ENCODE measurements at regions not wholly inside any gene's neighbourhood (a gene's known extent, or its start where the extent isn't known, plus 50 kb on each side); places are given as distances from the start of the nearest gene placed in this dataset.

DNA sequence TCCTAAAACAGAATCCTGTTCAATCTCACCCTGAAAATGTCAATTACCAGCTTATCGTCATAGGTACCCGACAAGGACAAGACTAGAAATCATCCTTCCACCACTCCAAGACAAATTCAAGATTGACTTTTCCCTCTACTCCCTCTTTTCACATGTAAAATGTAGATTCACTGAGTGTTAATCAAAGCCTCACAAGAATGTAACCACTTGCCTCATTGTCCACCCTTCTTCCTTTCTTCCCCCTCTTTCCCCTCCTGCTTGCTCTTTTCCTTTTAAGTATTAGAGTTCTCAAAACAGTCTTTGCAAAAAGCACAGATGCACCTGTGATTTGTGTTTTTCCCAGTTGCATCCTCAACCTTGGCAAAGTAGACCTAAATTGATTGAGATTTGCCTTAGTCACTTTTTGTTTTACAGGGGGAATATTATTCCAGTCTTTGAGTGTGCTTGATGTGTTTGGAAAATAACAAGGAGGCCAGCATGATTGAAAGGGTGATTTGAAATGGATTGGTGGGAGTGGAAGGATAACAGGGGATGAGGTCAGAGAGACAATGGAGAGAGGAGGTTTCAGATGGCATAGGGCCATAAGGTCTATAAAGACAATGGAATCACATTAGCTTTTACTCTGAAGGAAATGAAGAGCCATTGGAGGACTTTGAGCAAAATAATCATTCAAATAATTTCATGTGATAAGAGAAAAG lies 231.3 kb upstream of the TYRP1 start:
- DNase-seq = no peak

DNA sequence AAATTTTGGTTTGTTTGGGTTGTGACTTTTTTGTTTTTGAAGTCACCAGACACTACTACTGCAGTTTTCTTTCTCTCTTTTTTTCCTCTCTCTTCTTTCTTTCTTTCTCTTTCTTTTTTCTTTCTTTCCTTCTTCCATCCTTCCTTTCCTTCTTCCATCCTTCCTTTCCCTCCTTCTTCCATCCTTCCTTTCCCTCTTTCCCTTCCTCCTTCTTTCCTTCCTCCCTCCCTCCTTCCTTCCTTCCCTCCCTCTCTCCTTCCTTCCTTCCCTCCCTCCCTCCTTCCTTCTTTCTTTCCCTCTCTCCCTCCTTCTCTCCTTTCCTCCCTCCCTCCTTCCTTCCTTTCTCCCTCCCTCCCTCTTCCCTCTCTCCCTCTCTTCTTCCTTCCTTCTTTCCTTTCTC lies 230.3 kb upstream of the TYRP1 start:
- no peak for DNase-seq

DNA sequence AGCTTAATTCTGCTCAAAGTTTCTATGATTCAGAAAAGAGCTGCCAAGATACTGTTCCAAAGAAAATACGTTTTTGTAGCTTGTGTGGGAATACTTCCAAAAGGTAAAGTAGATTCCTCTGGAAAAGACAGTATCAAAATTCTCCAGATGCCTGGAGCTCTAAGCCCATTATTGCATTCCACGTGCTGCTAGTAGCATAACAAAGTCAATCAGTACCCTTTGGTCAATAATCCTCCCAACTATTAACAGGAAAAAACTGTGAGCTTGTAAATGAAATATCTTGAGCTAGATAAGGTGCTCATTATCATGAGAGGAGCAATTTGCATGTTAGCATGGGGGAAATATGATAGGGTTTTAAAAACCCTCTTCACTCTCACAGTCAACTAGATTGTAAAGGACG lies 229.5 kb upstream of the TYRP1 start:
- no peak for DNase-seq

DNA sequence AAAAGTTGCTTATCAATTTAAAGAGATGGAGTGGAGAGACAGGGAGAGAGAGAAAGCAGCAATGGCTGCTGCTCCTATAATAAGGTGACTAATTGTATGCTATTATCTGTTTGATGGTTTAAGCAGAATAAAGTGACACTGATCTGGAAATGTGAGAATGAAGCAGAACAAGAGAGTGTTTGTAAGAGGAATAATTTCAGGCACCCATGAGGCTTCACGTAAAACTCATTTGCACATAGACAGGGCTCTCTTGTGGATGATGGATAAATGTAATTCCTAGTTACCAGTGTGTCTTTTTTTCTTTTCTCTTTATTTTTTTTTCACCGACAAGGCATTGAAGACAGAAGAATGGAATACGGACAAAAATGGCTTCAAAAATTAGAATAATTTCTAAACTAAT lies 228.8 kb upstream of the TYRP1 start:
- DNase-seq = no peak

DNA sequence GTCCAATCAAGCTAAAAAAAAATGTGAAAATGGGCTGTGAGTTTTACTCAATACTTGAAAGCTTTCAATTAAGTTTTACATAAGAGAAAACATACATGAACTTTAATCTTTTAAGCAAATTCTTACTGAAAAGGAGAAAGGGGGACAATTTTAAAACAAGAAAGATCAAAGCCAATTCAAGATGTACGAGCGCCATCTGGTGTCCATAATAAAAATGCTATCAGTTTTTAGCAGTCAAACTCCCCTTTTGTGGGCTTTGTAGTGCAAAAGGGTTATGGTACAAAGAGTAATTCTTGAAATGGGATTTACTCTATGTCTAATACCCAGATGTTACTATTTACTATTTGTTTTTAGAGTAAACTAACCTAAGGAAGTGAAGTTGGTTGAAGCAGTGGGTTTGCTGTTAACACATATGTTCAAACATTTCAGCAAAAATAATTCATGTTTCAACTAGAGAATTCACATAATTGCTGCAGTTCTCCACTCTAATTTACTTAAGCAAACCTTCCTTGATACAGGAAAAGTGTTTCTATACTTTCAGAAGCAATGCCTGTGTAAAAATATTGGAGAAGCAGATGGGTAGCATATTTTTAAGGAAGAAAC lies 228.2 kb upstream of the TYRP1 start:
- DNase-seq = peak; percentile 22

DNA sequence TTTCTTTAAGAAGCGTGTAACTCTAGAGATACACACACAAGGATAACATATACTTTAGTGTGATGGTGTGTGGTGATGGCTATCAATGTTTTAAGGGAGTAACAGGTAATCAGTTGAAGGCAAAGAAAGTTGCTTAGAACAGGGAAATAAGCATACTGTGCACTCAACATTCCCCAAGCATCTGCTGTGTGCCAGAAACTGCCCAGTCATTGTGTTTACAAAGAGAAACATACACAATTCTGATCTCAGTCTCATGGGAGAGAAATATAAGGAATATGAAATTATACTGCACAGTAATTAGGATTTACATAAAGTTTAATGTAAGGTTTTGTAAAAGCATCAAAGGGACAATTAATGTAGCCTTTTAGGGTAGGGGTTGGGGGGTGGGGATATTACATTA lies 224.1 kb upstream of the TYRP1 start:
- no peak for DNase-seq

DNA sequence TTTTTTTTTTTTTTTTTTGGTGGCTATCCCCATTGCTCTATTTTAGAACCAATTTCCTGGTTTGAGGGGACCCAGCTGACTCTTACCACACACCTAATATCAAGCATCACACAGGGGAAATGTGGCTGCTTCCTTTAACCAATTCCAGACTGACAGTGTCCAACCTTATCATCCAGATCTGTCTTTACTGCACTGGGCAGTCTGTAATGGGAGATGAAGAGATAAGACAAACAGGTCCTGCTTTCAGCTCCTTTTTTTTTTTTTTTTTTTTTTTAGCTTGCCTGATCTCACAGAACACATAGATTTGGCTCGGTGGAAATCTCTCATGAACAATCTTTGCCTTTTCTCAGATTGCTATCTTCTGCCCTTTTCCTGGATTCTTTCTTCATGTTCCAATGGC lies 198.8 kb upstream of the TYRP1 start:
- DNase-seq = no peak

DNA sequence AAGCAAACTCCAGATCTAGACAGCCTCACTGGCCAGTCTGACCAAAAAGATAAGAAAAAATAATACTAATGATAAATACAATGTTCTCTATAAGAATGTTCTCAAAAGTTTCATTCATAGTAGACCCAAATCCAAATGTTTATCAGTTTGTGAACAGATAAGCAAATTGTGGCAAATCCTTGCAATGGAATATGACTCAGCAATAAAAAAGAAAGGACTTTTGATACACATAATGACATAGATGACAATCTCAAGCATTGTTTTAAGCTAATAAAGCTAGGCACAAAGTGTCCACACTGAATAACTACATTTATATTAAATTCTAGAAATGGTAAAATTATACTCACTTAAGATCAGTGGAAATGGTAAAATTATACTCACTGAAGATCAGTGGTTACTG lies 195.4 kb upstream of the TYRP1 start:
- DNase-seq = no peak

DNA sequence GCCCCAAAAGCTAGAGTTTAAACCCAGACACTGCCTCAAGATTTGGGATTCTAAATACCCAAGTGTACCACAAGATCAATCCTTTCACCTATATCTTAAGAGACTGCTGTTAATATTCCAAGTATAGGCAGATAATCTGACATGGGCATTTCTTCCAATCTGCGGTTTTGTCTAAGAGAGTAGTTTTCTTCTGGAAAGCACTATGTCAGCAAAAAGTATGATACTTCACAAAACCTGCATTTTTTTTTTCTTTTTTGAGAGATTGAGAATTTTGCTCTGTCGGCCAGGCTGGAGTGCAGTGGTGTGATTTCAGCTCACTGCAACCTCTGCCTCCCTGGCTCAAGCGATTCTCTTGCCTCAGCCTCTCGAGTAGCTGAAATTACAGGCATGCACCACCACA lies 190.7 kb upstream of the TYRP1 start:
- DNase-seq = no peak

DNA sequence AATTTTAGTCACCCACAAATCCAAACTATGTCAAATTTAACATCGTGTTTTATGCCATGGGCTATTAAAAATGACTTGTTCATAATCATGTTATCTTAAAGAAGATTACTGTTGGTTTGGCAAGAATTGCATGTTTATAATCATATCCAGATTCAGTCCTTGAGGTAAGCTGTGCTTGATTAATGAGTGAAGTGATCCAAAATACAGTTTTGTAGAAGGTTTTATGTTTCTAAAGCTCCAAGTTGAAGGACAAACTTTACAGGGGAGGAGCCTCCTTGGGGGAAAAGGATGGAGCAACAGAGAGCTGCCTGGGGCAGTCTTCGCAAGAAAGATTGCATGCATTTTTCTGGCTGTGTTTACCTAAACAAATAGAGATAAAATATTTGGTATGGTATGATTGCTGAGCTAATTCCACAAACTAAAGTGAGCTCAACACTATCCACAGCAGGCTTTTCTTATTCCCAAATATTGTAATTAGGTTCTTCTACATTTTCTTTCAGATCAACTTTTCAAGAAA lies 189.5 kb upstream of the TYRP1 start:
- no peak for DNase-seq

DNA sequence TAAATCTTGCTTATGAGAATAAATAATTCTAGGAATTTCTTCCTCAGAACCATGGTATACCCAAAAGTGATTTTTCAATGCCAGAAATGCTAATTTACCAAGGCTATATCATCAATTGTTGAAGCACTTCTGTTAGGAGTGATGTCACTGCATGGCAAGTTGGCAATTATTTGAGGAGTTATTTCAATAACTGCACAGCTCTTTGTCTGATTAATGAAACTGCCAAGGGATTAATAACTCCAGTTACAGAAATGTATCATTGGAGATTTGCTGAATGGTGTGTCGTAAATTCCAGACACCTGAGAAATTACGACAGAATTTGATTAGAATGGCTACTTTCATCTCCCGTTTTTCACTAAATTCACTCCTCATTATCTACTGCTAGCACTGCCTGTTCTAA lies 182.6 kb upstream of the TYRP1 start:
- DNase-seq = no peak

DNA sequence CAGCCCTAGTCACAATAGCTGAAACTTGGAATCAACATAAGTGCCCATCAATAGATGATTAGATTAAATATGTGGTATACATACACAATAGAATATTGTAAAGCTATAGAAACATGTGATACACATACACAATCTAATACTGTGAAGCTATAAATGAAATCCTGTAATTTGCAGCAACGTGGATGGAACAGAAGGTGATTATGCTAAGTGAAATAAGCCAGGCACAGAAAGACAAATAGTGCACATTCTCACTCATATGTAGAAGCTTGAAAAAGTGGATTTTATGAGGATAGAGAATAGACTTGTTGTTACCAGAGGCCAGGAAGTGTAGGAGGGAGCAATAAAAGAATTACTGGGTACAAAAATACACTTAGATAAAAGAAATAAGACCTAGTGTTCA lies 181.5 kb upstream of the TYRP1 start:
- no peak for DNase-seq

DNA sequence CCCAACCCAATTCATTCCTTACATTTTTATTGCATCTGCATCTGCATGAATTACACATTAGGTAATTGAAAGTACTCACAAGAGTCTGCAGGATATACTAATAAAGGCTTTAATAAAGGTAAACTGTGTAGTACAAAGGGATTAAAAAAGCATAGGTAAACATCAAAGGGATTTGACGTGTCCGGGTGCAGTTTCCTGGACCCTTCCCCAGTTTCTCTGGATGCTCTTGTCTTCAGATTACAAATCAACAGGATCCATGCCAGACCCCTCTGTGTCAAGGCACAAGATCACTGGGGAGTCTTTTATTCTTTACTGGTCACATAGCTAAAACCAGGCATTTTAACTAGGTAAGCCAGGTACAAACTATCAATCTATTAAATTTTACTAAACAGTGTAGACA lies 177.2 kb upstream of the TYRP1 start:
- no peak for DNase-seq

DNA sequence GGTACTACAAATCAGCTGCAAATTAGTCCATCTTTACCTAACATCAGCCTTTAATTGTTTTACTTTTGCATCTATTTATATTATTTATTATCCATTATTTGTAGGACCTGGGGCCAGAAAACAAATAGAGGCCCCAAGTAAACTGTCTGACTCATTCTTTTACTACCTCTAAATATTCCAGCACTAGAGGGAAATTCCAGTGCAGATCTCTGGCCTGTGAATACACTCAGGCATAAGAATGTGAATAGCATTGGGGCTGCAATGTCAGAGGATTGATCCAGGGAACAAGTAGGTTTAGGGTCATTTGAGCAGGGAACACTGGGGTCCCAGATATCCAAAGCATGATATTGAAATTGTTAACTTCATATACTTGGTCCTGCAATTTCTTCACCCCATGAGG lies 176.6 kb upstream of the TYRP1 start:
- no peak for DNase-seq

DNA sequence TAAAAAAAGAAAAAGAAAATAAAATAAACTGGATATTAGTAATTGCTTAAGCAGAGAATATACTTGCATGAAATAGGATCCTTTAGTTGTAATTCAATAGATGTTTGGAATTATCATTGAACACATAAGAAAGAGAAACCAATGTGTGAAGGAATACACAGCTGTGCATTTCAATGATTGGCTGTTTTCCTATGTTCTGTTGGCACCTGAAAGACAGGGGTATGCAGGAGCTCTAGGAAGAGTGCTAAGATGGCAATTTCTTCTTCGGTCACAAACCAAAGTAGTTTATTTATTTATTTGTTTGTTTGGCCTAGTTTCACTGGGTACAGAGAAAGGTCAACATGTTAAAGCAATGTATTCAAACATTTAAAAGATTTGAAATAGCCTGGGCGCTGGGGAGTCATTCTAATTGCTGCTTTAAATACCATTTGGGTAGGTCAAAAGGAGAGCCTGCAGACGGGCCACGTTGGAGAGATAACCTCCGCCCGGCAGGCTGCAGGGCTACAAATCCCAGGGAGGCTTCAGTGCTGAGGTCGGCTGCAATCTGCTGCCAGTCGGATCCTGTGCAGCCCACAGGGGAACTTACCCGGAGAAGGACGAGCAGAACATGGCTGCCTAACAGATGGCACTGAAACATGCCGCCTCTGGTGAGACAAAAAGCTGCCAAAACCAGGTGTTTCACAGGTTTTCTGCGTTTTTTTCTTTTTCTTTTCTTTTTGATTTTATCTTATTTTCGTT lies 154.2 kb upstream of the TYRP1 start:
- DNase-seq = no peak

DNA sequence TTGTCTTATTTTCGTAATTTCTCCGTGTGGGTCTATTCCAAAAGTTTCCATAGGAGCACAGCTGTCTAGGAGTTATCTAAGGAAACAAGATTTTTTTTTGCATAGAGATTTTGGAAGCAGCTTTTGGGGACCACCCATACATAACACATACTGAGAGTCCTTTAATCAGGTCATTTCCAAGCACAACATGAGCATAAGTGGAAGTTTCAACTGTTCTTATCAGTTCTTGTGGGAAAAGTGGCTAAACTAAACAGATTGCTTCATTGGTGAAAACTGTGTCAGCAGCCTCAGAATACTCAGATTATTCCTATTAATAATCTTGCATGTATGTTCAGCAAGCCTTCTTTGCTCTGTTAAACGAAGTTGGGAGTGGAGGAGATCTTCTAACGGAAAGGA lies 153.6 kb upstream of the TYRP1 start:
- no peak for DNase-seq

DNA sequence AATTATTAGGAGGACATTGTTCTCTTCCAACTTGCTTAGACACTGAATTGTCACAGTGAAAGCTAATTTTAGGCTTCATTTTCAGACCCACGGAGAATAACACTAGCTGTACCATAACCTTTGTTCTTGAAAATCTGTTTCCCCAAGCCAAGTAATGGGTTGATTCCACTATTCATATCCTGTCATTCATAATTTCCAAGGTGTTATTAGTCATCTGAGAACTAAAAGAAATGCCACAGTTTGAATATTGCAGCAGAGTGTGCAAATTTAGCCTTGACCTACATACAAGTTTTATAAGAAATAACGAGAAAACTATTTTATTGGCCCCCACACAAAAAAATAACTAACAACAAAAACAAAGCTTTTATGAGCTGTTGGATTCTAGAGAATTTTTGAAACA lies 148.5 kb upstream of the TYRP1 start:
- no peak for DNase-seq

DNA sequence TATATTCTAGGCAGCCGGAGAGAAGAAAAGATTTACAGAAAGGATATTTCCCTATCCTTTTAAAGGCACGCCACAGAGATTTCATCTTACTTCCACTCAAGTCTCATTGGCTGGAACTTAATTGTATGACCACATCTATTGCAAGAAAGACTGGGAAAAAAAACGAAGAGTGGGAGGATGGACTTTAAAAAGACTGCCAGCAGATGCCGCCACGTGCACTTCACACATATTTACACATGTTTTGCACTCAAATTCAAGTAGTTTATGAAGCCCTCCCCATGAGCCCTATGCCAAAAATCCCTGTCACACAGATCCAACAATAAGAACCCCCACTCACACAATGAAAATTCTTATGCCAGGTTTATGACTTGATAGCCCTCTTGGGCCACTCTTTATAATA lies 138.5 kb upstream of the TYRP1 start:
- no peak for DNase-seq

DNA sequence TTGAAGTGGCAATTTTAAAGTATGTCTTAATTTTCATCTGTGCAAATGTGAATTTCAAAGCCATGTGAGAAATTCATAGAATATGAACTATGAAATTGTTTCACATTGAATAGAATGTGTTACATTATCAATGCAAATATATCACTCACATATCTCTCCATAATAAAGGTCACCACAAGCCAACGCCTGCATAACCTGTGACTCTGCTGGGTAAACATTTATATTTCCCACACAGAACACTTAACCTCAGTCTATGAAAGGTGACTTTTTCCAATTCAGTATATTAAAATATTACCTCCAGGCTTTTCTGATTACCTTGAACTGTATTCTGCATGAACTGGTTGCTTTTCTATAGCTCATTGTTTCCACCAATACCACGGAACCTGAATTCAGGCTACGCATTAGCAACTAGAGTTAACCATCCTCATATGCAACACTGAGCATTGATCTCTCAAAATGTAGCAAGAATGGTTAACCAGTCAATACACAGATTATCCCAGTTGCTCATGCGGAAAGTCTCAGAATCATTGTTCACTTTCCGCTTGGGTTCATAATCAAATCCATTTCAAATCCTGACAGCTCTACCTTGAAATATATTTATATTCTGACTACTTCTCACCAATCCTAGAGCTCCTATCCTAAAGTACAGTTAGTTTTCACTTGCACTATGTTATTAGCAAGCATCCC lies 126.6 kb upstream of the TYRP1 start:
- no peak for DNase-seq

DNA sequence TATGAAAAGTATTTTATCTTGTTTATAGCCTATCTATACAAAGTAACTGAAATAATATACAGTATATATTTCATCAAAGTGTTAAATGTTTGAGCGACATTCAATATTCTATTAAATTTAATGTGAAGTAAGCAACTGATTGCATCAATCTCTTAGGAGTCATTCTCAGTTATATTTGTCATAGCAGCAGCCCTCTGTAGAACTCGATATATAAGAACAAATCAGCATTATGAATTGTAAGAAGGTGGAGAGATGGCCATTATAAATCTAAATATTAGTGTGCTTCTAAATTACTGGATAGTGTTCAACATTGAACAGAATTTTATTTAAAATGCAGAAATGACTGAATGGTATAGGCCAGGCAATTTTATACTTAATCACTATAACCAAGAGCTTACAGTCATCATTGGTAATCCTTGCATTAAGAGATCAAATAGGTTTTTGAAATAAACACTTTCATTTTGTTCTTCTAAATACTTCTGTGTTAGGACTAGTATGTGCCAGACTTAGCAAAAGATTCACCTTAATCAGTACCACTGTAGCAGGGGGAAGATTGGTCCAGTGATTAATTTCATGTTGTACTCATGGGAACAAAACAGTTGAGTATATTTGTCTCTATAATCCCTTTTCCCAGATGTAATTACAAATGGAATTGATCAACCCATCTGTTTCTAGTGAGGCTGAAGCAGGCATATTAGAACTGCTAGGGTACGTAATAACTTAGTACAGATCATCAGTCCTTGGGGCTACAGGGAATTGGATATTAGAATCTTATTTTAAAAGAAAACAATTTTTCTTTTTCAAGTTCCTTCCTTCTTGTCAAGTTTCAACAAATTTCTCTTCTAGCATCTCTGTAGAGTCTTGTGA lies 108.3 kb upstream of the TYRP1 start:
- no peak for DNase-seq

DNA sequence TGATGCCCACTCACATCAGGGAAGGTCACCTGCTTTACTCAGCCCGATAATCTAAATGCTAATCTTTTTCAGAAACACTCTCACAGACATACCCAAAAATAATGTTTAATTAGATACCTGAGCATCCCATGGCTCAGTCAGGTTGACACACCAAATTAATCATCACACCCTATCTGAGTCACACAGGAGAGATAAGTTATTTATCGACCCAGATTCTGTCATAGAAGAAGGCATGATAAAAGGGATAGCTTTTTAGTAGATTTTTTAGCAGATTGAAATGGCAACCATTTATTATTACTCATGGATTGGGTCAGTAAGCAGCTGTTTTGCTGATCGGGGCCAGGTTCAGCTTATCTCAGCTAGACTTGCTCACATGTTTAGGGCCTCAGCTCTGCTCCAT lies 97.8 kb upstream of the TYRP1 start:
- DNase-seq = no peak

DNA sequence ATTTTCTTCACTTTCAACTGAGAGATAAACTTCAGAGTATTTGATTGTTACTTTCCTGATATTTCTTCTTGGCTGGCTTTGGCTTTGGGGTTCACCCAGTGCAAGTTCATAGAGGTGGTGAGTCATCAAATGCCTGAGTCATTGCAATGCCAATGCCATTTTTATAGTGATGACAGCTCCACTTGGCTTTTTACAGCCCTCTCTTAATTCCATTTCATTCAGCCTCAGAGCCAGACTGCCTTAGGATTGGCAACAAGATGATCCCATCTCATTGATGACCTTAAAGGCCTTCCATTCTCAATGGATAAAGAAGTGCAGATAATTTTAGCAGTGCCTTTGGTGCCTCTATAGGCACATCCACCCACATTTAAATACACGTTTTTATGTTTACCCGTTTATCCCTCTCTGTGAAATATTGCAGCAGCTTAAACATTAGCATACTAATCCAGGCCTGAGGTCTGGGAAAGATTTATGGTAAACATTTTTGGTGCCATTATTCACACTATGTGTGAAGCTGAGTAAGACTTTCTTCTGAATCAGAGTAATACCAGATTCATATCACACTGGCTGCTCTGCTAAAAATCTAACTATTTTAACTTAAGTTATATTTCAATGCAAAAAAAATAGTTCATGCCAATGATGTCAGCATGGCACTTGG lies 88.9 kb upstream of the TYRP1 start:
- DNase-seq = no peak
